ENCODE measurements at regions not wholly inside any gene's neighbourhood (a gene's known extent, or its start where the extent isn't known, plus 50 kb on each side); places are given as distances from the start of the nearest gene placed in this dataset.

- no peaks in the 10 kb centered on the region for H3K36me3 ChIP-seq (ENCODE audit: control insufficient read depth in 4 of 4, insufficient read depth in 4 of 4, low read length in 3 of 4)
- DNase-seq: no peak
- POLR2A ChIA-PET: no interaction called here
- H3K4me1 ChIP-seq (ENCODE audit: control extremely low read depth in 1 of 4, control insufficient read depth in 4 of 4, insufficient read depth in 4 of 4, low read length in 3 of 4): no peaks in the 10 kb centered on the region
- H3K27me3 ChIP-seq (replicated peaks in 2 of 5; ENCODE audit: control insufficient read depth in 4 of 5, insufficient read depth in 5 of 5, low read length in 4 of 5): peaks cover 0 to 56% (median 14%) of the 10 kb centered on the region in 5 experiments
- no peak overlapping the region for H3K4me3 ChIP-seq (ENCODE audit: control insufficient read depth in 1 of 7, extremely low read depth in 1 of 7, insufficient read depth in 4 of 7, low read depth in 2 of 7, low read length in 6 of 7)
- no CpG with 5 or more reads among the region's 4 CpGs for WGBS (ENCODE audit: insufficient coverage)
- H3K9me3 ChIP-seq (ENCODE audit: control extremely low read depth in 1 of 5, control insufficient read depth in 4 of 5, insufficient read depth in 2 of 5, low read depth in 1 of 5, low read length in 4 of 5): no peaks in the 10 kb centered on the region
- CTCF ChIA-PET: no interaction called here
- H3K27ac ChIP-seq (ENCODE audit: insufficient read depth in 1 of 2, low read depth in 1 of 2, low read length in 2 of 2, poor library complexity in 1 of 2, severe bottlenecking in 2 of 2): no peak overlapping the region
Observed at GRCh38 chr2:235378944-235379343, 114.9 kb upstream of the AGAP1 start.

- Histone ChIP-seq H3K4me3 (ENCODE audit: control insufficient read depth in 1 of 7, extremely low read depth in 1 of 7, insufficient read depth in 4 of 7, low read depth in 2 of 7, low read length in 6 of 7) (no peak overlapping the region), H3K36me3 (ENCODE audit: control insufficient read depth in 4 of 4, insufficient read depth in 4 of 4, low read length in 3 of 4) (no peaks in the 10 kb centered on the region), H3K9me3 (ENCODE audit: control extremely low read depth in 1 of 5, control insufficient read depth in 4 of 5, insufficient read depth in 2 of 5, low read depth in 1 of 5, low read length in 4 of 5) (no peaks in the 10 kb centered on the region), H3K27me3 (replicated peaks in 2 of 5; ENCODE audit: control insufficient read depth in 4 of 5, insufficient read depth in 5 of 5, low read length in 4 of 5) (peaks cover 0 to 70% (median 18%) of the 10 kb centered on the region in 5 experiments), H3K27ac (ENCODE audit: insufficient read depth in 1 of 2, low read depth in 1 of 2, low read length in 2 of 2, poor library complexity in 1 of 2, severe bottlenecking in 2 of 2) (no peak overlapping the region), H3K4me1 (ENCODE audit: control extremely low read depth in 1 of 4, control insufficient read depth in 4 of 4, insufficient read depth in 4 of 4, low read length in 3 of 4) (no peaks in the 10 kb centered on the region)
- no peak for DNase-seq
- CTCF ChIA-PET: no interaction called here
- 71% methylated on average over 1 of the region's 2 CpGs for WGBS (ENCODE audit: insufficient coverage)
- POLR2A ChIA-PET: interaction anchor here (0.7 kb wide), 1 partner anchor 14 kb away, joined by 3 read pairs; no protein-coding TSS in a partner anchor
Observed at GRCh38 chr2:235381261-235381912, 112.5 kb upstream of the AGAP1 start.

GRCh38 chr2:235382179-235382578 lies 111.7 kb upstream of the AGAP1 start:
- no peaks in the 10 kb centered on the region for H3K4me1 ChIP-seq (ENCODE audit: control extremely low read depth in 1 of 4, control insufficient read depth in 4 of 4, insufficient read depth in 4 of 4, low read length in 3 of 4)
- no peak overlapping the region for H3K27ac ChIP-seq (ENCODE audit: insufficient read depth in 1 of 2, low read depth in 1 of 2, low read length in 2 of 2, poor library complexity in 1 of 2, severe bottlenecking in 2 of 2)
- peaks cover 0 to 76% (median 20%) of the 10 kb centered on the region in 5 experiments for H3K27me3 ChIP-seq (replicated peaks in 2 of 5; ENCODE audit: control insufficient read depth in 4 of 5, insufficient read depth in 5 of 5, low read length in 4 of 5)
- POLR2A ChIA-PET: no interaction called here
- DNase-seq: no peak
- no peak overlapping the region for H3K4me3 ChIP-seq (ENCODE audit: control insufficient read depth in 1 of 7, extremely low read depth in 1 of 7, insufficient read depth in 4 of 7, low read depth in 2 of 7, low read length in 6 of 7)
- H3K9me3 ChIP-seq (ENCODE audit: control extremely low read depth in 1 of 5, control insufficient read depth in 4 of 5, insufficient read depth in 2 of 5, low read depth in 1 of 5, low read length in 4 of 5): peaks cover 0 to 2% (median 0%) of the 10 kb centered on the region in 5 experiments
- CTCF ChIA-PET: no interaction called here
- 84% methylated on average over 6 of the region's 6 CpGs for WGBS (ENCODE audit: insufficient coverage)
- no peaks in the 10 kb centered on the region for H3K36me3 ChIP-seq (ENCODE audit: control insufficient read depth in 4 of 4, insufficient read depth in 4 of 4, low read length in 3 of 4)

GRCh38 chr2:235382601-235383000 lies 111.2 kb upstream of the AGAP1 start:
- Histone ChIP-seq H3K4me1 (ENCODE audit: control extremely low read depth in 1 of 4, control insufficient read depth in 4 of 4, insufficient read depth in 4 of 4, low read length in 3 of 4) (no peaks in the 10 kb centered on the region), H3K9me3 (ENCODE audit: control extremely low read depth in 1 of 5, control insufficient read depth in 4 of 5, insufficient read depth in 2 of 5, low read depth in 1 of 5, low read length in 4 of 5) (peaks cover 0 to 4% (median 0%) of the 10 kb centered on the region in 5 experiments), H3K27me3 (replicated peaks in 2 of 5; ENCODE audit: control insufficient read depth in 4 of 5, insufficient read depth in 5 of 5, low read length in 4 of 5) (peaks cover 0 to 80% (median 20%) of the 10 kb centered on the region in 5 experiments), H3K4me3 (ENCODE audit: control insufficient read depth in 1 of 7, extremely low read depth in 1 of 7, insufficient read depth in 4 of 7, low read depth in 2 of 7, low read length in 6 of 7) (no peak overlapping the region), H3K36me3 (ENCODE audit: control insufficient read depth in 4 of 4, insufficient read depth in 4 of 4, low read length in 3 of 4) (no peaks in the 10 kb centered on the region), H3K27ac (ENCODE audit: insufficient read depth in 1 of 2, low read depth in 1 of 2, low read length in 2 of 2, poor library complexity in 1 of 2, severe bottlenecking in 2 of 2) (no peak overlapping the region)
- no peak for DNase-seq
- POLR2A ChIA-PET: no interaction called here
- 86% methylated on average over 1 of the region's 3 CpGs for WGBS (ENCODE audit: insufficient coverage)
- CTCF ChIA-PET: no interaction called here

DNA sequence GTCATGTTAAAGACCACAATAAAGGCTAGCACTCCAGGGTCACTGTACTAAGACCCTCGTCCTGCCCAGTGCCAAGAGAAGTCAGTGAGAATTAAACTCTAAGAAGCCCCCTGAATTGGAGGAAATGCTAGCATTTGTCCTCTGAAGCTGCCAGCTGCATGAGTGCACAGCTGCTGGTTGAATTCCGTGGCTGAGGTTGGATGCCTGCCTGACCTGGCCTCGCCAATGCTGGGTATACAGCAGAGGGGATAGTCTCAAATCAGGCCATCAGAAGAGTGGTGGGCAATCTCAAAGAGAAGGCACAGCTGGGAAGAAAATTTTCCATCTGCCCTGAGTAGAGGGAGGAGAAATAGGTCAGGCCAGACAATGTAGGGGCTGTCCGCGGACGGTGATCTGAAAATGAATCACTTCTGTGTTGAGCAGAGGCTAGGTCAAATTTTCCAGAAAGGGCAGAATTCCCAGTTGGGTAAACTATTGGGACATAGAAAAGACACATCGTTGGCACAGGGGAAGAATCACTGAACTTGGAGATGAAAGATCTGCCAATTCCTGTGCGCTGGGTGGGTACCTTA lies 110.5 kb upstream of the AGAP1 start:
- ChIA-PET POLR2A (no interaction called here), CTCF (no interaction called here)
- Histone ChIP-seq H3K9me3 (ENCODE audit: control extremely low read depth in 1 of 5, control insufficient read depth in 4 of 5, insufficient read depth in 2 of 5, low read depth in 1 of 5, low read length in 4 of 5) (peaks cover 0 to 6% (median 0%) of the 10 kb centered on the region in 5 experiments), H3K4me1 (ENCODE audit: control extremely low read depth in 1 of 4, control insufficient read depth in 4 of 4, insufficient read depth in 4 of 4, low read length in 3 of 4) (no peaks in the 10 kb centered on the region), H3K27me3 (replicated peaks in 2 of 5; ENCODE audit: control insufficient read depth in 4 of 5, insufficient read depth in 5 of 5, low read length in 4 of 5) (peaks cover 0 to 79% (median 22%) of the 10 kb centered on the region in 5 experiments), H3K36me3 (ENCODE audit: control insufficient read depth in 4 of 4, insufficient read depth in 4 of 4, low read length in 3 of 4) (no peaks in the 10 kb centered on the region), H3K4me3 (ENCODE audit: control insufficient read depth in 1 of 7, extremely low read depth in 1 of 7, insufficient read depth in 4 of 7, low read depth in 2 of 7, low read length in 6 of 7) (no peak overlapping the region), H3K27ac (ENCODE audit: insufficient read depth in 1 of 2, low read depth in 1 of 2, low read length in 2 of 2, poor library complexity in 1 of 2, severe bottlenecking in 2 of 2) (no peak overlapping the region)
- DNase-seq: no peak
- WGBS (ENCODE audit: insufficient coverage): 97% methylated on average over 7 of the region's 8 CpGs

- ChIA-PET CTCF (no interaction called here), POLR2A (no interaction called here)
- 80% methylated on average over 24 of the region's 24 CpGs for WGBS (ENCODE audit: insufficient coverage)
- no peak overlapping the region for H3K4me3 ChIP-seq (ENCODE audit: control insufficient read depth in 1 of 7, extremely low read depth in 1 of 7, insufficient read depth in 4 of 7, low read depth in 2 of 7, low read length in 6 of 7)
- H3K27ac ChIP-seq (ENCODE audit: insufficient read depth in 1 of 2, low read depth in 1 of 2, low read length in 2 of 2, poor library complexity in 1 of 2, severe bottlenecking in 2 of 2): no peak overlapping the region
- peaks cover 0 to 6% (median 0%) of the 10 kb centered on the region in 5 experiments for H3K9me3 ChIP-seq (ENCODE audit: control extremely low read depth in 1 of 5, control insufficient read depth in 4 of 5, insufficient read depth in 2 of 5, low read depth in 1 of 5, low read length in 4 of 5)
- peaks cover 0 to 79% (median 24%) of the 10 kb centered on the region in 5 experiments for H3K27me3 ChIP-seq (replicated peaks in 2 of 5; ENCODE audit: control insufficient read depth in 4 of 5, insufficient read depth in 5 of 5, low read length in 4 of 5)
- H3K36me3 ChIP-seq (ENCODE audit: control insufficient read depth in 4 of 4, insufficient read depth in 4 of 4, low read length in 3 of 4): no peaks in the 10 kb centered on the region
- no peak for DNase-seq
- H3K4me1 ChIP-seq (ENCODE audit: control extremely low read depth in 1 of 4, control insufficient read depth in 4 of 4, insufficient read depth in 4 of 4, low read length in 3 of 4): no peaks in the 10 kb centered on the region
Observed at GRCh38 chr2:235384624-235385023, 109.2 kb upstream of the AGAP1 start.

GRCh38 chr2:235389626-235390025 lies 104.2 kb upstream of the AGAP1 start:
- Histone ChIP-seq H3K9me3 (ENCODE audit: control extremely low read depth in 1 of 5, control insufficient read depth in 4 of 5, insufficient read depth in 2 of 5, low read depth in 1 of 5, low read length in 4 of 5) (peaks cover 0 to 7% (median 0%) of the 10 kb centered on the region in 5 experiments), H3K4me3 (ENCODE audit: control insufficient read depth in 1 of 7, extremely low read depth in 1 of 7, insufficient read depth in 4 of 7, low read depth in 2 of 7, low read length in 6 of 7) (no peak overlapping the region), H3K4me1 (ENCODE audit: control extremely low read depth in 1 of 4, control insufficient read depth in 4 of 4, insufficient read depth in 4 of 4, low read length in 3 of 4) (no peaks in the 10 kb centered on the region), H3K36me3 (ENCODE audit: control insufficient read depth in 4 of 4, insufficient read depth in 4 of 4, low read length in 3 of 4) (no peaks in the 10 kb centered on the region), H3K27ac (ENCODE audit: insufficient read depth in 1 of 2, low read depth in 1 of 2, low read length in 2 of 2, poor library complexity in 1 of 2, severe bottlenecking in 2 of 2) (no peak overlapping the region), H3K27me3 (replicated peaks in 2 of 5; ENCODE audit: control insufficient read depth in 4 of 5, insufficient read depth in 5 of 5, low read length in 4 of 5) (peaks cover 0 to 87% (median 20%) of the 10 kb centered on the region in 5 experiments)
- CTCF ChIA-PET: interaction anchor here (0.6 kb wide), 1 partner anchor 561 kb away, joined by 3 read pairs; no protein-coding TSS in a partner anchor
- WGBS (ENCODE audit: insufficient coverage): 87% methylated on average over 3 of the region's 5 CpGs
- POLR2A ChIA-PET: no interaction called here
- no peak for DNase-seq

Measured in common myeloid progenitor, CD34-positive (primary cell).